ENCODE measurements at regions not wholly inside any gene's neighbourhood (a gene's known extent, or its start where the extent isn't known, plus 50 kb on each side); places are given as distances from the start of the nearest gene placed in this dataset.

- 63 to 76% methylated on average over 2 to 7 of the region's 7 CpGs for WGBS, 2 experiments (ENCODE audit: insufficient coverage in 1 of 2, insufficient read length in 1 of 2)
- no peak overlapping the region for H3K9ac ChIP-seq (ENCODE audit: extremely low read depth, low read length, poor library complexity, severe bottlenecking)
- H3K4me3 Mint-ChIP-seq = no peak overlapping the region
- peaks cover 24% of the 10 kb centered on the region for H3K27me3 ChIP-seq (ENCODE audit: control insufficient read depth, insufficient read depth, low read length, poor library complexity, severe bottlenecking)
- peak; percentile 67 for DNase-seq
- H3K36me3 ChIP-seq (ENCODE audit: control insufficient read depth, insufficient read depth, low read length) = no peaks in the 10 kb centered on the region
- H3K27ac Mint-ChIP-seq = no peak overlapping the region
- TF ChIP-seq CTCF (conservative IDR thresholded peaks at IDR 0.05) = no peak
- peaks cover 28% of the 10 kb centered on the region for H3K27me3 Mint-ChIP-seq (ENCODE audit: insufficient read depth)
- H3K36me3 Mint-ChIP-seq (ENCODE audit: low read depth) = no peaks in the 10 kb centered on the region
- H3K4me1 Mint-ChIP-seq = peaks cover 38% of the 10 kb centered on the region
- peaks cover 30% of the 10 kb centered on the region for H3K4me1 ChIP-seq (ENCODE audit: control insufficient read depth, insufficient read depth, low read length)
- no peaks in the 10 kb centered on the region for H3K9me3 ChIP-seq (ENCODE audit: control insufficient read depth, low read length)
- H3K4me3 ChIP-seq (ENCODE audit: low read length) = no peak overlapping the region
- H3K9me3 Mint-ChIP-seq = no peaks in the 10 kb centered on the region
- H3K27ac ChIP-seq (ENCODE audit: low read depth, low read length) = no peak overlapping the region
Measured at GRCh38 chr2:134773335-134773734, 54.5 kb upstream of the TMEM163 start.

- H3K4me3 Mint-ChIP-seq = no peak overlapping the region
- DNase-seq = peak; percentile 83
- Histone ChIP-seq H3K9me3 (ENCODE audit: control insufficient read depth, low read length) (no peaks in the 10 kb centered on the region), H3K4me1 (ENCODE audit: control insufficient read depth, insufficient read depth, low read length) (peaks cover 30% of the 10 kb centered on the region), H3K4me3 (ENCODE audit: low read length) (no peak overlapping the region), H3K9ac (ENCODE audit: extremely low read depth, low read length, poor library complexity, severe bottlenecking) (no peak overlapping the region), H3K36me3 (ENCODE audit: control insufficient read depth, insufficient read depth, low read length) (no peaks in the 10 kb centered on the region), H3K27me3 (ENCODE audit: control insufficient read depth, insufficient read depth, low read length, poor library complexity, severe bottlenecking) (peaks cover 27% of the 10 kb centered on the region), H3K27ac (ENCODE audit: low read depth, low read length) (no peak overlapping the region)
- no peaks in the 10 kb centered on the region for H3K9me3 Mint-ChIP-seq
- H3K4me1 Mint-ChIP-seq = peaks cover 38% of the 10 kb centered on the region
- 45 to 52% methylated on average over 5 to 7 of the region's 7 CpGs for WGBS, 2 experiments (ENCODE audit: insufficient coverage in 1 of 2, insufficient read length in 1 of 2)
- TF ChIP-seq CTCF (conservative IDR thresholded peaks at IDR 0.05) = no peak
- H3K27me3 Mint-ChIP-seq (ENCODE audit: insufficient read depth) = peaks cover 28% of the 10 kb centered on the region
- peak overlapping the region; percentile 19 for H3K27ac Mint-ChIP-seq
- no peaks in the 10 kb centered on the region for H3K36me3 Mint-ChIP-seq (ENCODE audit: low read depth)
Measured at GRCh38 chr2:134773759-134774742, 55.3 kb upstream of the TMEM163 start.

GRCh38 chr2:134774786-134775641 lies 56.2 kb upstream of the TMEM163 start:
- H3K9me3 ChIP-seq (ENCODE audit: control insufficient read depth, low read length) = no peaks in the 10 kb centered on the region
- H3K27me3 Mint-ChIP-seq (ENCODE audit: insufficient read depth) = peaks cover 31% of the 10 kb centered on the region
- H3K4me1 ChIP-seq (ENCODE audit: control insufficient read depth, insufficient read depth, low read length) = peaks cover 30% of the 10 kb centered on the region
- H3K27ac ChIP-seq (ENCODE audit: low read depth, low read length) = no peak overlapping the region
- no peaks in the 10 kb centered on the region for H3K9me3 Mint-ChIP-seq
- no peak overlapping the region for H3K4me3 Mint-ChIP-seq
- H3K36me3 ChIP-seq (ENCODE audit: control insufficient read depth, insufficient read depth, low read length) = no peaks in the 10 kb centered on the region
- no peak overlapping the region for H3K9ac ChIP-seq (ENCODE audit: extremely low read depth, low read length, poor library complexity, severe bottlenecking)
- no peaks in the 10 kb centered on the region for H3K36me3 Mint-ChIP-seq (ENCODE audit: low read depth)
- H3K27ac Mint-ChIP-seq = no peak overlapping the region
- peaks cover 38% of the 10 kb centered on the region for H3K4me1 Mint-ChIP-seq
- H3K27me3 ChIP-seq (ENCODE audit: control insufficient read depth, insufficient read depth, low read length, poor library complexity, severe bottlenecking) = peaks cover 32% of the 10 kb centered on the region
- no peak overlapping the region for H3K4me3 ChIP-seq (ENCODE audit: low read length)
- 58% methylated on average over 3 to 9 of the region's 10 CpGs for WGBS, 2 experiments (ENCODE audit: insufficient coverage in 1 of 2, insufficient read length in 1 of 2)
- peak; percentile 52 for DNase-seq
- TF ChIP-seq CTCF (conservative IDR thresholded peaks at IDR 0.05) = no peak

Measured in endodermal cell (in vitro differentiated cells).